ENCODE measurements at regions not wholly inside any gene's neighbourhood (a gene's known extent, or its start where the extent isn't known, plus 50 kb on each side); places are given as distances from the start of the nearest gene placed in this dataset.

DNA sequence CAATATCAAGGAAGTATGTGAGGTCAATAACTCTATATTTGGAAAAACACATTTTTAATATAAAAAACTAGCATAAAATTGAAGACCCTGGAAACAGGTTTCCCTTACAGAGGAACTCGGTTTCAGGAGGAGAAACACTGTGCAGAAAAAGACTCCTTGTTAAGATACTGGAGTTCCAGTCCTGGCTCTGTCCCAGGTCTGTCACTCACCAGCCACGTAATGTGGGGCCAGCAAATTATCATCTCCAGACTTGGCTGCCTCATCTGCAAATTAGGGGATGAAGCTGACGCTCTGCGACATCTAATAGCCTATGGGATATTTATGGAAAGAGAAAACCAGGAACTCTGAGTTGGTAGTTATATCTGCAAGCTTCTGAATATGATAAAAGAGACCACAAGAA, 702.7 kb downstream of the EPHA7 start:
- TF ChIP-seq, protein P1, sequence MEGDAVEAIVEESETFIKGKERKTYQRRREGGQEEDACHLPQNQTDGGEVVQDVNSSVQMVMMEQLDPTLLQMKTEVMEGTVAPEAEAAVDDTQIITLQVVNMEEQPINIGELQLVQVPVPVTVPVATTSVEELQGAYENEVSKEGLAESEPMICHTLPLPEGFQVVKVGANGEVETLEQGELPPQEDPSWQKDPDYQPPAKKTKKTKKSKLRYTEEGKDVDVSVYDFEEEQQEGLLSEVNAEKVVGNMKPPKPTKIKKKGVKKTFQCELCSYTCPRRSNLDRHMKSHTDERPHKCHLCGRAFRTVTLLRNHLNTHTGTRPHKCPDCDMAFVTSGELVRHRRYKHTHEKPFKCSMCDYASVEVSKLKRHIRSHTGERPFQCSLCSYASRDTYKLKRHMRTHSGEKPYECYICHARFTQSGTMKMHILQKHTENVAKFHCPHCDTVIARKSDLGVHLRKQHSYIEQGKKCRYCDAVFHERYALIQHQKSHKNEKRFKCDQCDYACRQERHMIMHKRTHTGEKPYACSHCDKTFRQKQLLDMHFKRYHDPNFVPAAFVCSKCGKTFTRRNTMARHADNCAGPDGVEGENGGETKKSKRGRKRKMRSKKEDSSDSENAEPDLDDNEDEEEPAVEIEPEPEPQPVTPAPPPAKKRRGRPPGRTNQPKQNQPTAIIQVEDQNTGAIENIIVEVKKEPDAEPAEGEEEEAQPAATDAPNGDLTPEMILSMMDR (IDR thresholded peaks at IDR 0.05) = no peak
- Mint-ChIP-seq H3K27me3 (no peaks in the 10 kb centered on the region), H3K27ac (no peak overlapping the region), H3K4me1 (ENCODE audit: low read depth) (no peaks in the 10 kb centered on the region), H3K9me3 (peaks cover 7% of the 10 kb centered on the region), H3K4me3 (no peak overlapping the region), H3K36me3 (ENCODE audit: low read depth) (no peaks in the 10 kb centered on the region)
- ATAC-seq = no peak
- no peak for DNase-seq
- intact Hi-C loops (cut with micrococcal nuclease) = no loop called here
- CTCF ChIA-PET = no interaction called here
- POLR2A ChIA-PET = no interaction called here

DNA sequence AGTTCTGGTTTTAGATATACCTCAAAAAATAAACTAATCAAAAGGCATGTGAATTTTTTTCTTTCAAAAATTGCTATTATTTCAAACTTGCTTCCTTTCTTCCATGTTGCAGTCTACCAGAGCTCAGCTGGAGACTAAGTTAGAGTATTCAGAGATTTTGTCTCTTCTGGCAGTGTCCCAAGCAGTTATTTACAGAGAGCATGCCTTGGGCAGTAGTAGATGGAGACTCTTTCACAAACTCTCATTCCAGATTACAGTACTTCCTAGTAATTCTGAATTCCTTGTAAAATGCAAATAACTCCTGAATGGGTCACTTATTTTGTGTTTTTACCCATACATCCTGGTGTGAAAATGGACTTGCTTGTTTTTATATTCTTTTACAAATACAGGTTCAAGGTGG, 703.4 kb downstream of the EPHA7 start:
- CTCF ChIA-PET = no interaction called here
- H3K27ac Mint-ChIP-seq = no peak overlapping the region
- POLR2A ChIA-PET = no interaction called here
- no peak overlapping the region for H3K4me3 Mint-ChIP-seq
- no peak for DNase-seq
- H3K36me3 Mint-ChIP-seq (ENCODE audit: low read depth) = no peaks in the 10 kb centered on the region
- H3K27me3 Mint-ChIP-seq = no peaks in the 10 kb centered on the region
- H3K9me3 Mint-ChIP-seq = peaks cover 6% of the 10 kb centered on the region
- H3K4me1 Mint-ChIP-seq (ENCODE audit: low read depth) = no peaks in the 10 kb centered on the region
- TF ChIP-seq, protein P1 (IDR thresholded peaks at IDR 0.05) = no peak
- intact Hi-C loops (cut with micrococcal nuclease) = no loop called here
- ATAC-seq = no peak

DNA sequence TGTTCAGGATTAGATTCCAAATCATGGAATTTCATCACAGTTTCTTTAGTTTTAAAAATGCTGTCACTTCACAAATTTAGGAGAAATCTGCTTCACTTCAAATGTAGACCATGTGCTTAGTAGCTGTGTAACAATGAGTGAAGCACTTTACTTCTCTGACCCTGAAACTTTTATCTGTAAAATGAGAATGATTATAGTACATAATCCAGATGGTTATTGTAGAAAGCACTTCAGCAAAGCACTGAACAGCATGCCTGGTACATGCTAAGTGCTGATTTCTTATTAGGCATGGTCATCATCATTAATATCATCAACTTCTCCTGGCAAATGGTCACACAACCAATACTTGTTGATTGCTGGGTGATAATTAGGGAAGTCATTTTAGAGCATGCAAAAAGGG, 705.0 kb downstream of the EPHA7 start:
- H3K36me3 Mint-ChIP-seq (ENCODE audit: low read depth) = no peaks in the 10 kb centered on the region
- ChIA-PET CTCF (no interaction called here), POLR2A (no interaction called here)

DNA sequence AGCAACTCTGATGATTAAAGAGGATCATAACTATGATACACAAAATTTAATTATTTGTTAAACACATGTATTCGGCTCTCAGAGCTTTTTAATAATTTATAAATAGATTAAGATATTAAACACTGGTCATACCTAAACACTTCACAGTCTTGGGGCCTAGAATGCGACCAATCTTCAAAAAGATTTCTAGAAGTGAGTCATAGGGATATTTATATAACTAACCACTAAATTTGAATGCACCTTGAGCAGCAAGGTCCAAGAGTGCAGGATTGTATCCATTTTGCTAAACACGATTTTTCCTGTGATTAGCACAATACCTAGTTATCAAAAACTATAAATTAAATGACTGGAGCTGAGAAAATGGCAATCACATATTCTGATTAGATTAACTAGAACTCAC, 709.3 kb downstream of the EPHA7 start:
- Mint-ChIP-seq H3K36me3 (ENCODE audit: low read depth) (no peaks in the 10 kb centered on the region), H3K9me3 (no peaks in the 10 kb centered on the region), H3K27ac (no peak overlapping the region), H3K27me3 (no peaks in the 10 kb centered on the region), H3K4me3 (no peak overlapping the region), H3K4me1 (ENCODE audit: low read depth) (no peaks in the 10 kb centered on the region)
- ChIA-PET CTCF (no interaction called here), POLR2A (no interaction called here)
- DNase-seq = no peak
- no peak for ATAC-seq
- intact Hi-C loops (cut with micrococcal nuclease) = no loop called here
- TF ChIP-seq, protein P1 (IDR thresholded peaks at IDR 0.05) = no peak

More for the DNA sequence above, 705.0 kb downstream of the EPHA7 start:
- peaks cover 3% of the 10 kb centered on the region for H3K9me3 Mint-ChIP-seq
- TF ChIP-seq, protein P1 (IDR thresholded peaks at IDR 0.05) = no peak
- no peak for DNase-seq
- intact Hi-C loops (cut with micrococcal nuclease) = no loop called here
- ATAC-seq = no peak
- no peak overlapping the region for H3K4me3 Mint-ChIP-seq
- H3K27me3 Mint-ChIP-seq = no peaks in the 10 kb centered on the region
- no peak overlapping the region for H3K27ac Mint-ChIP-seq
- no peaks in the 10 kb centered on the region for H3K4me1 Mint-ChIP-seq (ENCODE audit: low read depth)

DNA sequence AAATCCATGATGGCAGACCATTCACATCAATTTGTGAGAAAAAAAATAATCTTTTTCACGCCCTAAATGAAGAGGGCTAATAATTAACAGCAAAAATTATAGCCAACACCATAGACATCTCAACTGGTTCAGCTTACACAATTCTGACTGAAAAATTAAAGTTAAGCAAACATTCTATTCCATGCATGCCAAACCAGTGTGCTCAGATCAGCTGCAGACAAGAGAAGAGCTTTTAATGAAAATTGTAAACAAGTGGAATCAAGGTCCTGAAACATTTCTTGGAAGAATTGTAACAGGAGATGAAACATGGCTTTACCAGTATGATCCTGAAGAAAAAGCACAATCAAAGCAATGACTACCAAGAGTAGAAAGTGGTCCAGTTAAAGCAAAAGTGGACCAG, 710.4 kb downstream of the EPHA7 start:
- ATAC-seq (no peak), DNase-seq (no peak)
- Mint-ChIP-seq H3K9me3 (no peaks in the 10 kb centered on the region), H3K4me1 (ENCODE audit: low read depth) (no peaks in the 10 kb centered on the region), H3K27me3 (no peaks in the 10 kb centered on the region), H3K4me3 (no peak overlapping the region), H3K27ac (no peak overlapping the region), H3K36me3 (ENCODE audit: low read depth) (no peaks in the 10 kb centered on the region)
- TF ChIP-seq, protein P1 (IDR thresholded peaks at IDR 0.05) = no peak
- CTCF ChIA-PET = no interaction called here
- intact Hi-C loops (cut with micrococcal nuclease) = no loop called here
- POLR2A ChIA-PET = no interaction called here

All from activated CD8-positive, alpha-beta T cell treated with anti-CD3 and anti-CD28 coated beads for 36 hours (primary cell).